Glutamatergic neuron (in vitro differentiated cells): ENCODE measurements at regions not wholly inside any gene's neighbourhood (a gene's known extent, or its start where the extent isn't known, plus 50 kb on each side); places are given as distances from the start of the nearest gene placed in this dataset.

Experiments
- DNase-seq: peaks from one replicate; pipeline ENCODE4 v3.0.0; 2022
- H3K27ac Mint-ChIP-seq: one replicate; pipeline ENCODE4 v1.8.0; 2020; ENCODE audit warnings: mild to moderate bottlenecking, mixed read lengths, inconsistent platforms; ENCODE audit not compliant: unreplicated experiment
- H3K27me3 Mint-ChIP-seq: one replicate; pipeline ENCODE4 v1.8.0; 2020; ENCODE audit warnings: mild to moderate bottlenecking, moderate library complexity, mixed read lengths, inconsistent platforms; ENCODE audit not compliant: unreplicated experiment
- H3K36me3 Mint-ChIP-seq: one replicate; pipeline ENCODE4 v1.8.0; 2020; ENCODE audit warnings: mild to moderate bottlenecking, mixed read lengths, inconsistent platforms; ENCODE audit not compliant: unreplicated experiment
- H3K4me1 Mint-ChIP-seq: one replicate; pipeline ENCODE4 v1.8.0; 2020; ENCODE audit warnings: mild to moderate bottlenecking, low read depth, mixed read lengths, inconsistent platforms; ENCODE audit not compliant: unreplicated experiment
- H3K4me3 Mint-ChIP-seq: one replicate; pipeline ENCODE4 v1.8.0; 2020; ENCODE audit warnings: mild to moderate bottlenecking, mixed read lengths, inconsistent platforms; ENCODE audit not compliant: unreplicated experiment
- H3K9me3 Mint-ChIP-seq: one replicate; pipeline ENCODE4 v1.8.0; 2020; ENCODE audit warnings: mild to moderate bottlenecking, moderate library complexity, mixed read lengths, inconsistent platforms; ENCODE audit not compliant: unreplicated experiment
- CTCF ChIP-seq: fragments of 200-600 bp; sonication (generic); IDR thresholded peaks from one replicate; pipeline ENCODE4 v1.5.0; 2021; ENCODE audit not compliant: partially characterized antibody, unreplicated experiment

- Mint-ChIP-seq H3K27ac (no peak overlapping the region), H3K27me3 (no peaks in the 10 kb centered on the region), H3K9me3 (no peaks in the 10 kb centered on the region), H3K36me3 (no peaks in the 10 kb centered on the region), H3K4me1 (no peaks in the 10 kb centered on the region), H3K4me3 (no peak overlapping the region)
- TF ChIP-seq CTCF = no peak
- DNase-seq = no peak
Observed at GRCh38 chr3:36302626-36303025, 77.7 kb upstream of the STAC start.

DNA sequence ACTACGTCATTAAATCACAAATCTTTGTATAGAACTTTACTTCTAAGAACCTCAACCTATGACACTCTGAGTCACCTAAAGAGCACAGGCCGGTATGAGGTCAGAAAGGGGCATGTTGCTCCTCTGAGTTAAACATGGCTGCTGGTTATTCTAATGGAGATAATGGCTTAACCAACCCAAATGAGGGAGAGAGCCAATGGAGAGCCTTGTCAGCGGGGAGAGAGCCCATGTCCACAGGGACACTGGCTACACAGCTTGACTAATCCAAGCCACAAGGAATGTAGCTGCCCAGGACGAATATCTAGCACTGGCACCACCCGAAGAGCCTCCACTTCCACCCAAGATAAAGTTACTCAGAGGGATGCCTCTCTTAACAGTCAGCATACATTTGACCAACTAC is 77.0 kb upstream of the STAC start:
- TF ChIP-seq CTCF = no peak
- no peaks in the 10 kb centered on the region for H3K4me1 Mint-ChIP-seq
- H3K27me3 Mint-ChIP-seq = no peaks in the 10 kb centered on the region
- no peaks in the 10 kb centered on the region for H3K9me3 Mint-ChIP-seq
- H3K36me3 Mint-ChIP-seq = no peaks in the 10 kb centered on the region
- H3K27ac Mint-ChIP-seq = no peak overlapping the region
- H3K4me3 Mint-ChIP-seq = no peak overlapping the region
- no peak for DNase-seq

DNA sequence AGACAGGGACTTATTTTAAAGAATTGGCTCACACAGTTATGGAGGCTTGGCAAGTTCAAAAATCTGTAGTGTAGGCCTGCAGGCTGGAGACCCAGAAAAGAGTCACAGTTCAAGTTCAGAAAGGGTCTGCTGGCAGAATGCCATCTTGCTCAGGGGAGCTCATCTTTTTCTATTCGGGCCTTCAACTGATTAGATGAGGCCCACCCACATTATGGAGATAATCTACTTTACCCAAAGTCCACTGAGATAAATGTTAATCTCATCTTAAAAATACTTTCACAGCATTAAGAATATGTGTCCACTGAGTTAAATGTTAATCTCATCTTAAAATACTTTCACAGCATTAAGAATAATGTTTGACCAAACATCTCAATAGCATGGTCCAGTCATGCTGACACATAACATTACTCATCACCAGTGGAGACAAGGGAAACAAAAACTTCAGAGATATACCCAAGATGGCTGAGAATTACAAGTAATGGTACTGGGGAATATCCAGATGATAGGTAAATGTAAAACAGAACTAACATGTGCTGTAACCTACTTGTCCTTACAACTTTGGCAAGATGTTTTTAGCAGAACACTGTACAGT is 74.3 kb upstream of the STAC start:
- no peak overlapping the region for H3K27ac Mint-ChIP-seq
- H3K4me3 Mint-ChIP-seq = no peak overlapping the region
- H3K36me3 Mint-ChIP-seq = no peaks in the 10 kb centered on the region
- H3K4me1 Mint-ChIP-seq = no peaks in the 10 kb centered on the region
- H3K27me3 Mint-ChIP-seq = no peaks in the 10 kb centered on the region
- DNase-seq = no peak
- TF ChIP-seq CTCF = no peak
- H3K9me3 Mint-ChIP-seq = no peaks in the 10 kb centered on the region

DNA sequence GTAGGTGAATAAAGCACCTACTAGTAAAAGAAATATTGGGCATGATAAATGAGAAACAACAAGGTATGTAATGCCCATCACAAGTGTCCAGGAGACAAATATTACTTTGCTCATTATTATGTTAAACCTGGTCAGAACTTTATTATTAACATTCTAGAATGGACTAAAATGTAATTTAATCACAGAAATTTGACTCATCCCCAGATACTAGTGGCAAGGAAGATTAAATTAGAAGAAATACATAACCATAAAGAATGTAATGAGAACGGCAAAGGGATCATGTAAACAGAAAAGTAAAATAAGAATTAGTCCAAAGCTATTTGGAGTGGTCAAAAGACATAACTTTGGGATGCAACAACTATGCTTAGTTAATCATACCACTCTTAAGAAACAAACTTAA is 71.2 kb upstream of the STAC start:
- TF ChIP-seq CTCF = no peak
- H3K4me1 Mint-ChIP-seq = no peaks in the 10 kb centered on the region
- DNase-seq = no peak
- H3K27me3 Mint-ChIP-seq = no peaks in the 10 kb centered on the region
- no peak overlapping the region for H3K4me3 Mint-ChIP-seq
- no peak overlapping the region for H3K27ac Mint-ChIP-seq
- H3K9me3 Mint-ChIP-seq = no peaks in the 10 kb centered on the region
- no peaks in the 10 kb centered on the region for H3K36me3 Mint-ChIP-seq

- H3K27me3 Mint-ChIP-seq = no peaks in the 10 kb centered on the region
- H3K36me3 Mint-ChIP-seq = no peaks in the 10 kb centered on the region
Observed at GRCh38 chr3:36312351-36312750, 68.0 kb upstream of the STAC start.

More at GRCh38 chr3:36312351-36312750, 68.0 kb upstream of the STAC start:
- Mint-ChIP-seq H3K4me1 (no peaks in the 10 kb centered on the region), H3K4me3 (no peak overlapping the region), H3K27ac (no peak overlapping the region), H3K9me3 (peaks cover 2% of the 10 kb centered on the region)
- no peak for DNase-seq
- TF ChIP-seq CTCF = no peak
